ENCODE measurements at regions not wholly inside any gene's neighbourhood (a gene's known extent, or its start where the extent isn't known, plus 50 kb on each side); places are given as distances from the start of the nearest gene placed in this dataset.
A peak's percentile ranks its signal among the peaks of the same experiment; 100 is the strongest.
"Not testable (repeated sequence)": the region's sequence is repeated elsewhere in the genome, so short reads cannot be mapped to it uniquely, and the experiment has no call there.

DNA sequence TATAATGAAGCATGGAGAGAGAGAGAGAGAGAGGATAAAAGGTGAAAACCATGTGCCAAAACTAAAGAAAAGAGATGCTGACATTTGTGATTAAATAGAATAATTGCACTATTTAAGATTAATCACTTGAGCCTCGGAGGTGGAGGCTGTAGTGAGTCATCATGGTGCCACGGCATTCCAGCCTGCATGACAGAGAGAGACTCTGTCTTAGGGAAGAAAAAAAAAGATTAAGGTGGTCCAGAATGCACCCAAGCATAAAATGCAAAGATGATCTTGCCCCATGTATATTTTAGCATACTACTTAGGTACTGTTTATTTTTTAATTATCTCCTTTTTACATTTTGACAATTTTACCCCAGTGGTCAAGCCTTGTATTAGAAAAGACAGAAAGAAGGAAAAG is 742.5 kb downstream of the SPATA31A1 start:
- not testable (repeated sequence) for DNase-seq (ENCODE audit: extremely low read depth, low read depth); H3K4me3 ChIP-seq (replicated peaks; ENCODE audit: low read depth, low read length)

- peak overlapping the region; percentile 59 for H3K4me3 ChIP-seq (replicated peaks; ENCODE audit: low read depth, low read length)
- peak; percentile 1 for DNase-seq (ENCODE audit: extremely low read depth, low read depth)
Observed at GRCh38 chr9:40106003-40106782, 750.7 kb downstream of the SPATA31A1 start.

- not testable (repeated sequence) for DNase-seq (ENCODE audit: extremely low read depth, low read depth)
- H3K4me3 ChIP-seq (replicated peaks; ENCODE audit: low read depth, low read length): peak overlapping the region; percentile 59
Observed at GRCh38 chr9:40106783-40107248, 751.3 kb downstream of the SPATA31A1 start.

GRCh38 chr9:40107251-40107650 is 751.8 kb downstream of the SPATA31A1 start:
- DNase-seq (ENCODE audit: extremely low read depth, low read depth): not testable (repeated sequence)
- H3K4me3 ChIP-seq (replicated peaks; ENCODE audit: low read depth, low read length): peak overlapping the region; percentile 59

DNA sequence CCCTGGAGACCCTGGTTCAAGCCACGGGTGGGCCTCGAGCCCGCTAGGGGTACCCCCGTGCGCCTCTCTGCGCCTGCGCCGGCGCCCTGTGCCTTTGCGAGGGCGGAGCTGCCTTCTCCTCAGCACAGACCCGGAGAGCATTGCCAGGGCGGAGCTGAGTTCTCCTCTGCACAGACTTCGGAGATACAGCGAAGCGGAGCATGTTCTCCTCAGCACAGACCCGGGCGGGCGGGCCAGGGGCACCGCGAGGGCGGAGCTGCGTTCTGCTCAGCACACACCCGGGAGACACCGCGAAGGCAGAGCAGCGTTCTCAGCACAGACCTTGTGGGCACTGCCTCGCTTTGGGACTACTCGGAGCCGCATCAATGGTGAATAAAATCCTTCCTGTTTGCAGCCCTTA is 753.0 kb downstream of the SPATA31A1 start:
- not testable (repeated sequence) for H3K4me3 ChIP-seq (replicated peaks; ENCODE audit: low read depth, low read length); DNase-seq (ENCODE audit: extremely low read depth, low read depth)

GRCh38 chr9:40110751-40111150 is 755.3 kb downstream of the SPATA31A1 start:
- not testable (repeated sequence) for DNase-seq (ENCODE audit: extremely low read depth, low read depth); H3K4me3 ChIP-seq (replicated peaks; ENCODE audit: low read depth, low read length)

DNA sequence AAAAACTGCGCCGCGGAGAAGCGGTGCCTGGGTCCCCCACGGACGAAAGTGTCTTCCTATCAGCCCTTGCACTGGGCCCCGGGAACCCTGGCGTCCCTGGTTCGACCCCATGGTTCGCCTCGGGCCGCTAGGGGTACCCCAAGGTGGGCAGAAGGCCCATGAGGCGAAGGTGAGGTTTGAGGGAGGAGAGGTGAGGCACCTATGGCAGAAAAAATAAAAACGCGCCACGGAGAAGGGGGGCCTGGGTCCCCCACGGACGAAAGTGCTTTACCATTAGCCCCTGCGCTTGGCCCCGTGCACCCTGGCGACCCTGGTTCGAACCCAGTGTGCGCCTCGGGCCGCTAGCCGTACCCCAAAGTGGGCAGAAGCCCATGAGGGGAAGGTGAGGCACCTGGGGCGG is 756.1 kb downstream of the SPATA31A1 start:
- DNase-seq (ENCODE audit: extremely low read depth, low read depth); H3K4me3 ChIP-seq (replicated peaks; ENCODE audit: low read depth, low read length): not testable (repeated sequence)

- not testable (repeated sequence) for DNase-seq (ENCODE audit: extremely low read depth, low read depth); H3K4me3 ChIP-seq (replicated peaks; ENCODE audit: low read depth, low read length)
Observed at GRCh38 chr9:40130598-40130997, 775.1 kb downstream of the SPATA31A1 start.

DNA sequence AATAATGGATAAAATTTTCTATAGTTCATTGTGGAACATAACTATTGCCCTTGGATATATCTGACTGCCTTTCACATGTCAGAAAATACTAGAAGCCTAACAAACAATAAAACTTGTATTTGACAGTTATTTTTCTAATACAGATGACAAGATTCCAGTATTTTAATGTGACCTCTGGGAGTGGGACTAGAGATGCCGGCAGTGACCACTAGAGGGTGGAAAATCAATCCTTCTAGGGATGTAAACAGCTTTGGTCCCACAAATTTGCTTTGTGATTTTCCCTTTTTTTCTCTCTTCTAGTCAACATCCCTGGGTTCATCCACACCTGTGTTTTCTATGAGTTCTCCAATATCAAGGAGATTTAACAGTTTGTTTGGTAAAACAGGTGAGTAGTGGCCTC is 813.7 kb downstream of the SPATA31A1 start:
- not testable (repeated sequence) for DNase-seq (ENCODE audit: extremely low read depth, low read depth); H3K4me3 ChIP-seq (replicated peaks; ENCODE audit: low read depth, low read length)

DNA sequence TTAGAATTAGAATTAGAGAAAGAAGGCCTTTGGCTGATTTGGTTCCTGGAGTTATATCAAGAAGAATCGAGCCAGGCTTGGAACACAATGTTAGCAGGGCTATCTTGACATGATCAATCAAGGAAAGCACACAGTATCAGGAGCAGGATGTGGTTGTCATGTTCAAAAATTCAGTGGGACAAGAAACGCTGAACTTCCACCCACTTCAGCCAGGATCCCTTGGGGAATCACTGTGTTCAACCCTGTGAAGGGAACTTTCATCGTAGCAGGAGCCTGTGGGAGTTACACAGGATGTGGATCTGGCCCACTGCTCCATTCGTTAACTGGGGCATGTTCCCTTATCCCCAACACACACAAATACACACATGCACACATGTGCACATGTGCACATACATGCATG is 817.8 kb downstream of the SPATA31A1 start:
- H3K4me3 ChIP-seq (replicated peaks; ENCODE audit: low read depth, low read length); DNase-seq (ENCODE audit: extremely low read depth, low read depth): not testable (repeated sequence)

DNA sequence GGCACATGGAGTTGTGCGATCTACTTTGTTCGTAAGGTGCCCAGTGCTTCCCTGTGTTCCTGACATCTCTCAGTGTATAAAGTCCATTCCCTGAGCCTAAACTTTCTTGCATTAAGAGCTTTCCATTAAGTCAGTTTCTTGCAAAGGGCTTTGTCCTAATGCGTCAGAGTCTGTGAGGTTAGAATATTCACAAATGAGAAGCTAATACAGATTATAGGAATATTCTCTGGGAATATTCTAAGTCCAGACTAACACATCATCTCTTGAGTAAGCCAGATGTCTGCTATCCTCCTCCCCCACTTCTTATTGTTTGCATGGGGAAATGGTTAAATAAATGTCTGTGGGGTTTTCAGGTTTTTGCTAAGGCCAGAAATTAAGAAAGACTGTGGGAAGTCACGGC is 818.6 kb downstream of the SPATA31A1 start:
- not testable (repeated sequence) for H3K4me3 ChIP-seq (replicated peaks; ENCODE audit: low read depth, low read length)

GRCh38 chr9:40177403-40177802 is 821.9 kb downstream of the SPATA31A1 start:
- DNase-seq (ENCODE audit: extremely low read depth, low read depth): not testable (repeated sequence)

More for the DNA sequence above, 818.6 kb downstream of the SPATA31A1 start:
- DNase-seq (ENCODE audit: extremely low read depth, low read depth): not testable (repeated sequence)

GRCh38 chr9:40191403-40191802 is 835.9 kb downstream of the SPATA31A1 start:
- not testable (repeated sequence) for H3K4me3 ChIP-seq (replicated peaks; ENCODE audit: low read depth, low read length); DNase-seq (ENCODE audit: extremely low read depth, low read depth)

More at GRCh38 chr9:40177403-40177802, 821.9 kb downstream of the SPATA31A1 start:
- not testable (repeated sequence) for H3K4me3 ChIP-seq (replicated peaks; ENCODE audit: low read depth, low read length)

DNA sequence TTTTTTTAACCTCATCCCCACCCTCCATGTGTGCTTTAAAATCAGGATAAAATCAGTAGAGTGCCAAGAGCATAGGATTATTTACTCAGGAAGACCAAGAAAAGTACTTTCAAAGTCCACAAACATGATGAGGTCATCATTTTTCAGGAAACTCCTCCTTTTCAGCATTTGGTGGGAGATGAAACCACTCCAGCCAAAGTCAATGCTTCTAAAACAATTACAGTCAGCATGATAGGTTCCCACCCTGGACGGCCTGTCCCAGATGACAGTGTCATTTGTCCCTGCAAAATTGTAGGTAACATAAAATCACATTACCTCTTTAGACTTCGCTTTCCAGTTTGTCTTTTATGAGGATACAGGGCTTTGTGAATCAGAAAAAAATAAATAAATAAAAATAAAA is 836.7 kb downstream of the SPATA31A1 start:
- not testable (repeated sequence) for DNase-seq (ENCODE audit: extremely low read depth, low read depth); H3K4me3 ChIP-seq (replicated peaks; ENCODE audit: low read depth, low read length)

- DNase-seq (ENCODE audit: extremely low read depth, low read depth); H3K4me3 ChIP-seq (replicated peaks; ENCODE audit: low read depth, low read length): not testable (repeated sequence)
Observed at GRCh38 chr9:40196165-40196714, 840.8 kb downstream of the SPATA31A1 start.

- not testable (repeated sequence) for H3K4me3 ChIP-seq (replicated peaks; ENCODE audit: low read depth, low read length); DNase-seq (ENCODE audit: extremely low read depth, low read depth)
Observed at GRCh38 chr9:40196803-40197202, 841.3 kb downstream of the SPATA31A1 start.

DNA sequence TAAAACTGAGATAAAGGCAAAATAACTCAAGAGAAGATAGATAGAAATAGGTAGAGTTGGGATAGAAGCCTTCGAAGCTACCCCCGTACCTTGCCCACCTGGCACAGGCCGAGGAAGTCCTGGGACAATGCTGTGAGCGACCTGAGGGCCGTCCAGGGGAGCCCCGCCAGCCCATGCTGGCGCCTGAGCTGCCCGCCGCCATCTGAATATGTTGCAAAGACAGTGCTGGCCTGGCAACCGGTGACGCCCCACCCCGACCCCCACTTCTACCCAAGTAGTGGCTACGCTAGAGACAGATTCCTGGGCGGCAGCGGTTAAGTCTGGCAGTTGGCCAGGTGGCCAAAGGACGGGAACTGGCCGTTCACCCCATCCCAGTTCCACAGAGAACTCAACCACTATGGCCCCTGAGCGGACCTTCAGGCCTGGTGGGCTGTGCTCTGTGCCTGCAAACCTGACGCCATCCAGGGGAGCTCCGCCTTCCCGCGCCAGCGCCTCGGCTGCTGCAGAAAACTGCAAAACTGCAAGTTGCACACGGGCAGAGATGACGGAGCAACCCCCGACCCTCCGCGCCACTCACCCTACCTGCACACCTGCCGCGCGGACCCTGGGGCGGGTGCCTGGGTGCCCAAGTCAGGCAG is 866.2 kb downstream of the SPATA31A1 start:
- DNase-seq (ENCODE audit: extremely low read depth, low read depth): not testable (repeated sequence)

GRCh38 chr9:40222617-40223200 is 867.2 kb downstream of the SPATA31A1 start:
- not testable (repeated sequence) for H3K4me3 ChIP-seq (replicated peaks; ENCODE audit: low read depth, low read length); DNase-seq (ENCODE audit: extremely low read depth, low read depth)

More for the DNA sequence above, 866.2 kb downstream of the SPATA31A1 start:
- H3K4me3 ChIP-seq (replicated peaks; ENCODE audit: low read depth, low read length): not testable (repeated sequence)

- DNase-seq (ENCODE audit: extremely low read depth, low read depth); H3K4me3 ChIP-seq (replicated peaks; ENCODE audit: low read depth, low read length): not testable (repeated sequence)
Observed at GRCh38 chr9:40223353-40223752, 867.9 kb downstream of the SPATA31A1 start.
